NCI-H526 treated with DMSO at 0.1 percent for 48 hours (cell line): ENCODE measurements at regions not wholly inside any gene's neighbourhood (a gene's known extent, or its start where the extent isn't known, plus 50 kb on each side); places are given as distances from the start of the nearest gene placed in this dataset.

Experiments used
- DNase-seq: peaks from one replicate; lab custom pipeline; 2025; lab: John Stamatoyannopoulos, UW

DNA sequence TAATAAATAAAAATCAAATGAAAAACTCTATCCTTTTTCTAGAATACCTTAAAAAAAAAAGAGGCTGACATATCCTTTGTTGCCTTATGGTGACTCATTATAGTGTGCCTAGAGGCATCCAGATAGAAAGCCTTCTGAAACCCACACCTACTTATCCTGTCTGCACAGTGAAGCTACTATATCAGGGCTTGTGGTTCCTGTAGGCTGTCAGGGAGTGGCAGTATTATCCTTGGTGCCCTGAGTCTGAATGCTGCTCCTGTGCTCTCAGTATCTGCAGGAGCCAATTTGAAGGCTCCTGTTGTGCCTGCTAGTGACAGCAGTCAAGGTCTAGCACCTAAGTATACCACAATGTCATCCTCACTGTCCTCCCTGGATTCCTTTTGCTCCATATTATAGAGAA is 168.4 kb upstream of the AVPR1A start:
- no peak for DNase-seq

DNA sequence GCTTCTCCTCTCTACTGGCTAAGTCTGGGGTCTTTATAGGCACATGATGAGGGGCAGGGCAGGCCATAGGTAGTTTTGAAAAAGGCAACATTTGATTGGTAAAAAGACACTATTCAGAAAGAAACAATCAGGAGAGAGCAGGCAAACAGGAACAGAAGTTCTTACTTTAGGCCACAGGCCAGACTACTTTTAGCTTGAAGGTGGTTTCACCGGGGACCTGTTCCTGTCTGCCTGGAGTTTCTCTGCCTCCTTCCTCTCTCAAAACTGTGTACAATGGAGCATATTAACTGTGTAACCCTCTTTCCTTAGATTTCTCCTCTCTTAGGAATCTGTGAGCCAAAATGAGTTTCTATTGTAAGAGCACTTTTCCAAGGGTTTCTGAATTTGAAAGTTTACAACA is 167.9 kb upstream of the AVPR1A start:
- no peak for DNase-seq

DNA sequence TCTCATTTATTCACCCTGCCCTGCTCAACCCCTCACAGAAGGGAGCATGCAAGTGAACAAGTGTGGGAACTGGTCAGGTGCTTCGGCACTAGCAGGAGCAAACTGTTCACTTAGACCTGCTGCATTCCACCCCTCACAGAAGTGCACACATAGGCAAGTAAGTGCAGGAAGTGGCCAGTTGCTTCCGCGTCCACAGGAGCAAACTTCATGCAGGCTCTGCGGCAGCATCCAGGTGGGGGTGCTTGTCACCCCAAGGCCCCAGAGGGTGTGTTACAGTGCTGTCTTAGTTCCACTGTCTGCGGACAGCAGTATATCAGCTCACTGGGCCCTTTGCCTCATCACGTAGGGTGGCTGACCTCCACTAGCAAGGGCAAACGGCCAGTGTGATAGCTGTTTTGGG is 167.3 kb upstream of the AVPR1A start:
- DNase-seq: no peak

DNA sequence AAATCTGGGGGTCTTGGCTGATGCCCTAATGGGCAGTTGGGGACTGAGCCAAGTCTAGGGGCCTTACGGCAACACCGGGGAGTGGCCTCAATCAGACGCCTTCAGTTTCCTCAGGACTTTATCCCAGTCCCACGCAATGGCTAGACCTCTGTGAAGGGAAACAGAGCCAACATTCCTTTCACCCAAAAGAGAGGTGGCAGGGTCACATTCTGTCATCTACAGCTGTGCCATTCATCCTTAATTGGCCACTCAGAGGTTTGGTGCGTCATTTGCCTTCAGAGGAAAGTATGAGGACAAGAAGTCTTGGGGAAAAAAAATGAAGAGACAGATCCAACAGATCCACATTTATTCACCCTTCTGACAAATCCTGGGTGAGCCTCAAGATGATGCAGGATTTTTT is 166.9 kb upstream of the AVPR1A start:
- DNase-seq: no peak

DNA sequence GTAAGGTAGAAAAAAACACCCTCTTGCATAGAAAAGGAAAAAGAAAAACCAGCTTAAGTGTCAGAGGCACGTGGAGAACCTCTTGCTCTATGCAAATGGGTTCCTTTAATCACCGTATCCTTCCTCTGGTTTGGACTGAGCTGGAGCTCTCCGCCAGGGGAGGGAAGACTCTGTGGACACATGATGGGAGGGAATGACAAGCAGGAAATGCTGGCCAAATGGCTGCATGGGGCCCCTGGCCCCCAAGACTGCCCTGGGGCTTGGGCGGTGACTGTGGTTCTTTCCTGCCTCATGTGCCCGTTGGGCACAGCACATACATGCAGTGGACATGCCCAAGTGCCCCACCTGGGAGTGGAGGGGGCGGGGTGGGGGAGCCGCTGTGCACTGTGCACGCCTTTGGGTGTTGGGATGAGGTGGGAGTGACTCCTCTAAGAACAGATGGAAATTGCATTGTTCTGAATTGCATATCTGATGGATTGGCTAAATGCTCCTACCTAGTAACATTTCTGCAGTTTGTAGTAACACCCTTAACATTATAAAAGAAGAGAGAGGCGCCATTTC is 166.4 kb upstream of the AVPR1A start:
- no peak for DNase-seq

DNA sequence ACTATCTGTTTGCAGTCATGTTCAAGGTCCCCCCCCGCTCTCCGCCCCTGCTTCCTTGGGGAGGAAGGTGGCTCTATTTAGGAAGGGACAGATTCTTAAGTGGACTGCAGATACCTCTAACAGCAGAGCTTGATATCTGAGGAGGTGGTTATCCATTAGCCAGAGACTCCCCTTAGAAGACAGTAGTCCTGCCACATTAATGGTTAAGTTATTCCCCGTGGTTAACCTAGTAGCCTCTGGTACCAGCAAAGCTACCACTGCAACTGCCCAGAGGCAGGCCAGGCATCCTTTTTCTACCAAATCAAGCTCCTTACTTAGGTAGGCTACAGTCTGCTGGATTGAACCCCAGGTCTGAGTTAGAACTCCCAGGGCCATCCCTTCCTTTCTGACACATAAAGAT is 162.1 kb upstream of the AVPR1A start:
- DNase-seq: no peak

DNA sequence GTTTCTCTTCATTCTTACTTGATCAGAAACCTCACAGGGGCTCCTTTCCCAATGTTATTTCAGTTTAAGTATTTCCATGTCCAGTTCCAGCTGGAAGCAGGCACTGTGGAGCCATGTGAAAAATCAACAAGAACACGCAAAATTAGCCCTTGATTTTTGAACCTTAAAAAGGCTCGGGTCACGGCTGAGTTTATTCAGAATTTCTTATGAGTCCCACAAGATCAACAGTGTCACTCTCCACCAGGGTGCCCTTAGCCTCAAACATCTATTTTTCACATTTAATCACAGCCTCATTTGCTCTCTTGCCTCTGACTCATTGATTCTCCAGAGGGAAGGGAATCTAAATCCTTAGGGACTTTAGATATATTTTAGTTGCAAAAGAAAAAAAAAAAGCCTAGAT is 157.7 kb upstream of the AVPR1A start:
- DNase-seq: no peak

DNA sequence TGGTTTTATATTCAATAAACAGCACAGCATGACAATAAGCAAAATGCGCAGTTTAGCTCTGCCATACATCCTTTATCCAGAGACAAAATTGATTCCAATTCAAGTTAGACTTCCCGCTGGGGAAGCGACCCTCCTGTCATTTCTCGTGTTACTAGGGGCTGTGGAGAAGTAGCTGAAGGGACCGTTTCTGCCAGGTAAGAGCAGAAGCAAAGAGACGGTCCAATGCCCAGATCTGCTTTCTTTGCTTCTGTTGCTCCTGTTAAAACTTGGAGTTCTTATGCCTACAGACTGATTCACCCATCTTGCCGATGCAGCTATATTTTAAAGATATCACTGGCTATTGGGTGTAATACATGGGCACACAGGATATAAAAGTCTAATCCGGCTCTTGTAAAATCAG is 156.8 kb upstream of the AVPR1A start:
- DNase-seq: no peak

DNA sequence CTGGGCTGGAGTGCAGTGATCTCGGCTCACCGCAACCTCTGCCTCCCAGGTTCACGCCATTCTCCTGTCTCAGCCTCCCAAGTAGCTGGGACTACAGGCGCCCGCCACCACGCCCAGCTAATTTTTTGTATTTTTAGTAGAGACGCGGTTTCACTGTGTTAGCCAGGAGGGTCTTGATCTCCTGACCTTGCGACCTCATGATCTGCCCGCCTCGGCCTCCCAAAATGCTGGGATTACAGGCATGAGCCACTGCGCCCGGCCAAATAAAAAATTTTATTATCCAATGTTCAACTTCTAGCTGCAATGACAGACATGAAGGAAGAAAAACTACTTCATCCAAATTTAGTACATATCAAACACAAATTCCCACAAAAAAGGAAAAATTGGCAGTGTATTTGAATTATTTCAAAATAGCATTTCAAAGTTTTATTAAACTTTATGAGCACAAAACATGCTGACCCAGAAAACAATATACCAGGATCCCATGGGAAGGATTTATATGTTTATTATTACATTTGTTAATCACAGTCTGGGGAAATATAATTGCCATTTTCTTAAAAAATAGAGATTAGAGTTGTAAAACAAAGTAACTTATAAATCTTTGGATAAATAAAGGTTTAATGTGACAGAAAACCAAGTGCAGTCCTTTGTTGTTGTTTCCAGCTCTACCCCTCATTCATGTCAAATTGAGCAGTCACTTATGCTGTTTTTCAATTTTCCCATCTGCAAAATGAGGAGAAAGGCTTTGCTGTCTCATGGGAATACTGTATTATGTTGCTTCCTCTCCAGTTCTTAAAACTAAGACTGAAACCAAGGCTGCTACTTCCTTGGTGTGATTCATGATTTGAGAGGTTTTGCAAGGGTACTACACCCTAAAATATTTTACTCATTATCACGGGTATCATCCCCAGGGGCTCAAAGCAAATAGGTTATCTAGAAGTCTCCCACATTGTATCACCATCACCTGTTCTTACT is 155.2 kb upstream of the AVPR1A start:
- no peak for DNase-seq

DNA sequence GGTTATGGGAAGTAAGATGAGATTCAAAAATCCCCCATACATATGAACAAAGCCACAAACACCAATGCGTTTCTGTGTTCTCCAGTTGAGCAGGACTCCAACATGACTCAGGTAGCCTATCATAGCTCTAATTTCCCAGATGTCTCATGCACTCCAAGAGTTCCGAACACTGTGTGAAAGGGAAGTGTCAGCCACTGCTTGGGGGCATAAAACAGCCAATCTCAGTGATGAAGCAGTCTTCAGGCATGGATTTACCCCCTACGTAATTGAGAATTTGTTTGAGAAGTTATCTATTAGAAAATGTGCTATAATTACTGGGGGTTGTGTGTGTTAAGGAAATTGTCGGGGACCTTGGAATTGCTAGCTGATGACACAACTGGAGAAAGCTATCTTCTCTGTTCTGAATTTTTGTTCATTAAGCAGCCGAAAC is 153.9 kb upstream of the AVPR1A start:
- no peak for DNase-seq

DNA sequence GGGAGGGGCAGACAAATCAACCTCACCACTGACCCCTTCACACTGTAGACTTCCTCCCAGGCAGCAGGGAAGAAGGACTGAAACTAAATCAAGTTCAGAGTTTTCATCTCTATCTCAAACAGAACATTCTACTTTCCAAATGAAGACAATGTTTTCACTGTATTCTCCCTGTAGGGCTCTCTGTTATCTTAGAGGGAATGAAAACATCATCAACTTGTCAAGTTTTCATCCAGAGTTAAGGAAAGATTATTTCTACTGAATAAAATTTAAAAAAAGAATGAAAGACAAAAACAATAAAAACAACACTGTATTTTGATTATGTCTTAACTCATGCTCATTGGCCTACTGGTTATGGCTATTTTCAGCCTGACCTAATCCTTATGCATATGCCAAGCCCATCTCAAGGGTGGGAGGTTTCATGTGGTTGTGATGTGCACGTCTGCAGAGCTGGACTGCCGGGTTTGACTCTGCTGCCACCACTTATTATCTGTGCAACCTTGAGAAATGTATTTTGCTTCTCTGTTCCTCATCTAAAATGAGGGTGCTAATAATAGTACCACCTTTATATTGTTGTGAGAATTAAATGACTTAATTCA is 152.0 kb upstream of the AVPR1A start:
- no peak for DNase-seq

DNA sequence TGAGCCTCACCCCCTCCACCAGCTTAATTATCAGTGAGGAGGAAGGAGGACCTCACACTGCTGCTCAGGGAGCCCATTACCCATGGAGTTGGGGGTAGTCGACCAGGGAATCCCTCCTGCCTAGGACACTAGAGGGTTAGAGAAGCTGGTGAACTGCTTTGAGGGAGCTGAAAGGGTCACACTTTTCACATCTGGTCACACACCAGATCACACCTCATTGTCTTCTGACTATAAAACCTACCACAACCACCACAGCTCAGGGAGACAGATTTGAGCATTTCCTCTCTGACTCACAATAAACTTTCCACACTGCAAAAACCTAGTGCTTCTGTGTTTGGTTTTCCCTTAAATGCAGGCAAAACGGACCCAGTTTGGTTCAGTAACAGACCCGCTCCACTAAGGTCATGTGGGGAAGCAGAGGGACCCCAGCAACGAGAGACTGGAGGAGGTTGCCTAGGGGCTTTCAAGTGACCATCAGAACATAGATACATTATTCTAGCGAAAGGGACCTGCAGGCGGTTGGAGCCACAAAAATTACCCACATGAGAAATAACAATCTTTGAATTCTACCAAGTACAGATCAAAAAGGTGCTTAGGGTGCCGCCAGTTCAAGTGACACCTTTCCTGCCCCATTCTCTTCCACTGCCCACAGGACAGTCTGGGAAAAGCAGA is 151.4 kb upstream of the AVPR1A start:
- DNase-seq: no peak

DNA sequence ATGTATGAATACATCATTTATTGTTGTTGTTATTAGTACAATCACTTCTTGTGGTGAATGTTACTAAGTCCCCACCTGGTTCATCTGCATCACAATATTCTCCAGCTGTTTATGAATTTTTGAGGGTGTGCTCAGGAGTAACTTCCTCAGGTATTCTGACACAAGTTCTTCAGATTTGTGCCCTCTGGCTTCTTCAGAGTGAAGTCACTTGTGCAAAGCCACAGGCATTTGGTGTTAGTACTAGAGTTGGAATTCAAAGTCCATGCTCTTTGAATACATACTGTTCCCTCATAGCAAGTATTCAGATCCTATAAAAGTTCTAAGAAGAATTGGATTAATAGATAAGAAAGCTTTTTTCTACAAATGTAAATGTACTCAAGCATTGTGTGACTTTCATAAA is 150.3 kb upstream of the AVPR1A start:
- DNase-seq: no peak

DNA sequence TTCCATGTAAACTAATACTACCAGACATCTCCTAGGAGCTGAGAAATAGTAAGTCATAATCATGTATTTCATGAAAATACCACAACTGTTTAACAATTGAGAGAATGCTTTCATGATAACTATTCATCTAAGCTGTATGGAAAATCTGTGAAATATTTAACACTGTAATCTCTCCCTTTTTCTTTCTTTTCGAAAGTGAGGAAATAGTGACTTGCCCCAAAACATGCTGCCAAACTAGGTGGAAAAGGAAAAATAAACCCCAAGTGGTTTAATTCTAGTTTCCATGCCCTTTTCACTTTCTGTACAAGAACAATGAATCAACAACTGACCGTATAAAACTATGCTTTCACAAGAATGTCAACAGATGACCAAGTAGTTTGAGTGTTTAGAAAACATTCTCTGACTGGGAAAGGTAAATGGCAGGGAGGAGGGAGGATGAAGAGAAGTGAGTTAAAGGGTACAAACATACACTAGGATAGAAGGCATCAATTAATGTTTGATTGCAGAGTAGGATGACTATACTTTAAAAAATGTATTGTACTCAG is 147.5 kb upstream of the AVPR1A start:
- no peak for DNase-seq

DNA sequence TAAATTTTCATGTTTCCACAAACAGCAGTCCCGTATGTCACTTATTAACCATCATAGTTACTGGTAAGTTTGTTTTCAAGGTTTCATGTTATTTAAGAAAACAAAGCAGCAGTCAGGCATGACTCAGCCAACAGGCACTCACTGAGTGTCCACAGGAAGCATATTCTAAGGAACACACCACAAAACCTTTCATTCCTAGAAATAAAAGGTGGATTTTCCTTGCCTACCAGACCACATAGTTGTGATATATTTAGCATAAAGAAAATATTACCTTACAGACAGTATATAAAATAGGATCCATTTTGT is 143.3 kb upstream of the AVPR1A start:
- DNase-seq: no peak

DNA sequence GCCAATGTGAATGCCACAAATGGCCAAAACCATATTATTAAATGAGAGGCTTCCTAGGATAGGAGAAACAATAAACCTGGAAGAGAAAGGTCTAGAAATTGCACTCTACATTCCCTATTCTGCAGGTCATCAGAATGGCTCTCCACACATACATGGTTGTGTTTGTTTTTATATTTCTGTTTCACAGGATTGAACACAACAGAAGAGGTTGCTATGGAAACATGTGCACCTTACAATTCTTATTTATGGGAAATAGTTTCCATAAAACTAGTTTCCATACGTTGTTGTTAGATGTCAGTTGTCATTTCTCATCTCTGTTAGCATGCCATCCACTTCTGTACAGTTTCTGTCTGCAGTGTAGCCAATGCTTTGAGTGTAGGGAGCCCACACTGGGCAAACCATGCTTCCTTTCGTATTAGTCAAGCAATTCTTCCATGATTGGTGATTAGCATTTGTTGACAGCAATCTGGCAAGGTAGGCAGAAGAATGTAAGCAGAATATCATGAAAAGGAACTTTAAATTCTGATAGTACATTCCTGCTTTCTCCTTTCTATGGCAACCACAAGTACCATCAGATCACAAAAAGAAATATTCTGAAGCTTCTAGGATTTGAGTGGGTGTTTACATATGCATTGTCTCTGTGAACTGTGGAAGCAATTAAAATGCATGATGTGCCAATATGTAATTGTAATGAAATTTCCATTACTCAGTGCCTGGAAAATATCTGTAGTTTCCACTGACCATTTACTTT is 141.6 kb upstream of the AVPR1A start:
- DNase-seq: no peak

DNA sequence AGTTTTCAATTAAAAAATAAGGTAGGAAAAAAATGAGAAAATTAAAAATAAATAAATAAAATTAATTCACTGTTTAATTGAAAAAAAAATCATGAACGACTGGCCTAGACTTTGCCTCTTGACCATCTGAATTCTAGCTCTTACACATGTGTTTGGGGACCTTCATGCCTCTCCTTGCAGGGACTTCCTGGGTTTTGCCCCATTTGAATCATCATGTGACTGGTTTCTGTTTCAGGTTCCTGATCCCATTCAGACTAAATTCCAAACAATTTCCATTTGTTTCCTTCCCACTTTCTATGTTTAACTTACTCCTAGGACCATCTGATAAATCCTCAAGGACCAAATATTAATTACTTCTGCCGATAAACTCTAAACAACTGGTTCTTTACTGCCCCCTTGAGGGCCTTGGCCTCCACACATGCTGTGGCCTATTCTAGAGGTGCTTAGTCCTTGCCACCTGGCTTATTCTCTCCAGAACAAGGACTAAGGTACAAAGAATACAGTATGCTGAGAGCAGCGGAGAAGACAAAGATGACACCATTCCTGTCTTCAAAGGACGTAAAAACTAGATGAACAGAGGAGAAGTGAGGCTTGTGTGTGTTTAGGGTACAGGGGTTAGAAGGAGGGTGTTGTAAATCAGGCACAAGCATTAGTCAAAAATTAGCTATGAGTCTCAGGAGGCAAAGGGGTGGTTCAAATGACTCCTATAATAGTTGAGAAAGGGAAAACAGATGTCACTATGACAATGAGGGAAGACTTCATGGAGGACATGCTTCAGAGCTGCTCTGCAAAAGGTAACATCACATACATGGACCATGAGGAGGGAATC is 125.8 kb upstream of the AVPR1A start:
- peak; percentile 60 for DNase-seq

DNA sequence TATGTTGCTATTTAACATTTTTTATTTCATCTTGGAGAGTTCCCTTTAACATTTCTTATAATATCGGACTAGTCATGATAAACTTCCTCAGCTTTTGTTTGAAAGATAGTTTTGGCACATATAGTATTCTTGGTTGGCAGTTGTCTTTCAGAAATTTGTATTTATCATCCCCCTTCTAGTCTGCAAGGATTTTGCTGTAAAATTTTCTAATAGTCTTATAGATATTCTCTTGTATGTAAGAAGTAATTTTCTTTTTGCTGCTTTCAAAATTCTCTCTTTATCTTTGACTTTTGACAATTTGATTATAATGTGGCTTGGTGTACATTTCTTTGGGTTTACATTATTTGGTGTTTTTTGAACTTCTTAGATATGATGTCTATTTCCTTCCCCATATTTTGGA is 116.0 kb upstream of the AVPR1A start:
- DNase-seq: no peak

DNA sequence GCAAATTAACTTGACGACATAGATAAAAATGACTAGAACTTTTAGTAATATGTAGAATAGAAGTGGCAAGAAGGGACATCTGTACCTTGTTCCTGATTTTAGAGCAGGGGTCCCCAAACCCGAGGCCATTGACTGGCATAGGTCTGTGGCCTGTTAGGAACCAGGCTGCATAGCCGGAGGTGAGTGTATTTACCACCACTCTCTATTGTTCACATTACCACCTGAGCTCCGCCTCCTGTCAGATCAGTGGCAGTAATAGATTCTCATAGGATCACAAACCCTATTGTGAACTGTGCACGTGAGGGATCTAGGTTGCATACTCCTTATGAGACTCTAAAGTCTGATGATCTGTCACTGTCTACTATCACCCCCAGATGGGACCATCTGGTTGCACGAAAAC is 113.6 kb upstream of the AVPR1A start:
- DNase-seq: no peak

DNA sequence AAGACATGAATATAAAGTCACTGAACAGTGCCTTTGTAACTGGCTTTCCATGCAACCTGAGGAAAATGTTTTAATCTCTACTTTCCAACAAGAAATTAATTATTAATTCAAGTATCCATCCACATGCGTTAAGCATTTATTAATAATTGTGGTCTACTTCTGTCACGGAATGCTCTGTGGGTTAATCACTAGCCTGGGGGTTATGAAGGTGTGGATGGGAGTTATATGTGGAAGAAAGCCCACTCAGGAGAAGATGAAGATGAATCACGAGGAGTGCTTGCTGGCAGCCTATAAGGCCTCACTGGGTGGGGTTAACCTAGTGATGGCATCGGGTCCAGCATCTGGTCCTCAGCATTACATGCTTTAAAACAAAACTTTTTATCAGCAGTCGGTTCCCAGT is 99.5 kb upstream of the AVPR1A start:
- DNase-seq: no peak

DNA sequence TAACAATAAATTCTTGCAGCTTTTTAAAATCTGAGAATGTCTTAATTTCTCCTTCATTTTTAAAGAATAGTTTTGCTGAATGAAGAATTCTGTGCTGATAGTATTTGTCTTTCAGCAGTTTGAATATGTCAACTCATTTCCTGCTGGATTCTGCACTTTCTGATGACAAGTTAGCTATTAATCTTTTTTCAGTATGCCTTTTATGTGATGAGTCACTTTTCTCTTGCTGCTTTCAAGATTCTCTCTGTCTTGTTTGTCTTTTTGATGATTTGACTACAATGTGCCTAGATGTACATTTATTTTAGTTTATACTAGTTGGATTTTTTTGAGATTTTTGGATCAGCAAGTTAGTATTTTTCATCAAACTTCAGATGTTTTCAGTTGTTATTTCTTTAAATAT is 87.9 kb upstream of the AVPR1A start:
- no peak for DNase-seq
